HG02678 (cell line): ENCODE measurements at regions not wholly inside any gene's neighbourhood (a gene's known extent, or its start where the extent isn't known, plus 50 kb on each side); places are given as distances from the start of the nearest gene placed in this dataset.
A peak's percentile ranks its signal among the peaks of the same experiment; 100 is the strongest.
"Not testable (repeated sequence)": the region's sequence is repeated elsewhere in the genome, so short reads cannot be mapped to it uniquely, and the experiment has no call there.

ENCODE experiments used
- ATAC-seq: cut with Tn5 transposase; IDR thresholded peaks from one replicate; pipeline ENCODE4 v1.9.1; 2021; ENCODE audit warnings: mild to moderate bottlenecking, moderate library complexity; ENCODE audit not compliant: unreplicated experiment

- ATAC-seq: no peak
These were observed 103.9 kb upstream of the DCC start for GRCh38 chr18:52236131-52236530.

GRCh38 chr18:52237551-52237950 lies 102.4 kb upstream of the DCC start:
- ATAC-seq: no peak

GRCh38 chr18:52242711-52243110 lies 97.3 kb upstream of the DCC start:
- no peak for ATAC-seq

- ATAC-seq: no peak
These were observed 95.3 kb upstream of the DCC start for GRCh38 chr18:52244658-52245057.

- no peak for ATAC-seq
These were observed 85.6 kb upstream of the DCC start for GRCh38 chr18:52254367-52254766.

GRCh38 chr18:52257417-52257816 lies 82.6 kb upstream of the DCC start:
- ATAC-seq: not testable (repeated sequence)

- ATAC-seq: no peak
These were observed 64.2 kb upstream of the DCC start for GRCh38 chr18:52275817-52276216.

GRCh38 chr18:52277785-52278184 lies 62.2 kb upstream of the DCC start:
- no peak for ATAC-seq

- no peak for ATAC-seq
These were observed 61.8 kb upstream of the DCC start for GRCh38 chr18:52278191-52278590.

GRCh38 chr18:52280702-52281101 lies 59.3 kb upstream of the DCC start:
- ATAC-seq: no peak

- no peak for ATAC-seq
These were observed 56.1 kb upstream of the DCC start for GRCh38 chr18:52283927-52284326.

GRCh38 chr18:52286675-52287074 lies 53.3 kb upstream of the DCC start:
- ATAC-seq: no peak

- ATAC-seq: no peak
These were observed 52.8 kb upstream of the DCC start for GRCh38 chr18:52287151-52287550.

- ATAC-seq: peak; percentile 64
These were observed 51.5 kb upstream of the DCC start for GRCh38 chr18:52288403-52289004.

GRCh38 chr18:52289392-52289791 lies 50.6 kb upstream of the DCC start:
- no peak for ATAC-seq
